ENCODE measurements at regions not wholly inside any gene's neighbourhood (a gene's known extent, or its start where the extent isn't known, plus 50 kb on each side); places are given as distances from the start of the nearest gene placed in this dataset.

DNA sequence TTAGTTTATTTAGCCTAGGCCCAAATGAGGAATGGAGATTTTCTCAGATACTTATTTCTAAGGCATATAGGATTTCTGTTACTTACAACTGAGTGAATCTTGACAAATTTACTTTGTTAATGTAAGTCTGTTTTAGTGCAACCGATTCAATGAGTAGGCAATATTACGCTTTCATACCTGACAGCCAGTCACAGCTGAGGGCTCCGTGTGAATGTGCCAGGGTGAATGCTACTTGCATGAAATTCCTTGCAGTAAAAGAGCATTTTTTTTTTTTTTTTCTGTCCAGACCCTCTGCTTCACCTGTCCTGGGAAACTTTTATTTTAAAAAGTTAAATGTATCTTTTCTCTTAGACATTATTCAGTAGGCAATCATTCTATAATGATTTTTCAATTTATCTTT, 1100.0 kb downstream of the FAT4 start:
- no peak overlapping the region for H3K27ac ChIP-seq (replicated peaks)
- no peaks in the 10 kb centered on the region for H3K27me3 ChIP-seq (ENCODE audit: insufficient read depth, poor library complexity, severe bottlenecking)
- TF ChIP-seq SPI1 (IDR thresholded peaks at IDR 0.05; ENCODE audit: borderline replicate concordance, low read depth), result no peak
- no peak for TF ChIP-seq GABPA (IDR thresholded peaks at IDR 0.05; ENCODE audit: low read depth)
- TF ChIP-seq, protein P1, sequence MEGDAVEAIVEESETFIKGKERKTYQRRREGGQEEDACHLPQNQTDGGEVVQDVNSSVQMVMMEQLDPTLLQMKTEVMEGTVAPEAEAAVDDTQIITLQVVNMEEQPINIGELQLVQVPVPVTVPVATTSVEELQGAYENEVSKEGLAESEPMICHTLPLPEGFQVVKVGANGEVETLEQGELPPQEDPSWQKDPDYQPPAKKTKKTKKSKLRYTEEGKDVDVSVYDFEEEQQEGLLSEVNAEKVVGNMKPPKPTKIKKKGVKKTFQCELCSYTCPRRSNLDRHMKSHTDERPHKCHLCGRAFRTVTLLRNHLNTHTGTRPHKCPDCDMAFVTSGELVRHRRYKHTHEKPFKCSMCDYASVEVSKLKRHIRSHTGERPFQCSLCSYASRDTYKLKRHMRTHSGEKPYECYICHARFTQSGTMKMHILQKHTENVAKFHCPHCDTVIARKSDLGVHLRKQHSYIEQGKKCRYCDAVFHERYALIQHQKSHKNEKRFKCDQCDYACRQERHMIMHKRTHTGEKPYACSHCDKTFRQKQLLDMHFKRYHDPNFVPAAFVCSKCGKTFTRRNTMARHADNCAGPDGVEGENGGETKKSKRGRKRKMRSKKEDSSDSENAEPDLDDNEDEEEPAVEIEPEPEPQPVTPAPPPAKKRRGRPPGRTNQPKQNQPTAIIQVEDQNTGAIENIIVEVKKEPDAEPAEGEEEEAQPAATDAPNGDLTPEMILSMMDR (IDR thresholded peaks at IDR 0.05; ENCODE audit: insufficient read depth, low read length), result no peak
- TF ChIP-seq, protein P2, sequence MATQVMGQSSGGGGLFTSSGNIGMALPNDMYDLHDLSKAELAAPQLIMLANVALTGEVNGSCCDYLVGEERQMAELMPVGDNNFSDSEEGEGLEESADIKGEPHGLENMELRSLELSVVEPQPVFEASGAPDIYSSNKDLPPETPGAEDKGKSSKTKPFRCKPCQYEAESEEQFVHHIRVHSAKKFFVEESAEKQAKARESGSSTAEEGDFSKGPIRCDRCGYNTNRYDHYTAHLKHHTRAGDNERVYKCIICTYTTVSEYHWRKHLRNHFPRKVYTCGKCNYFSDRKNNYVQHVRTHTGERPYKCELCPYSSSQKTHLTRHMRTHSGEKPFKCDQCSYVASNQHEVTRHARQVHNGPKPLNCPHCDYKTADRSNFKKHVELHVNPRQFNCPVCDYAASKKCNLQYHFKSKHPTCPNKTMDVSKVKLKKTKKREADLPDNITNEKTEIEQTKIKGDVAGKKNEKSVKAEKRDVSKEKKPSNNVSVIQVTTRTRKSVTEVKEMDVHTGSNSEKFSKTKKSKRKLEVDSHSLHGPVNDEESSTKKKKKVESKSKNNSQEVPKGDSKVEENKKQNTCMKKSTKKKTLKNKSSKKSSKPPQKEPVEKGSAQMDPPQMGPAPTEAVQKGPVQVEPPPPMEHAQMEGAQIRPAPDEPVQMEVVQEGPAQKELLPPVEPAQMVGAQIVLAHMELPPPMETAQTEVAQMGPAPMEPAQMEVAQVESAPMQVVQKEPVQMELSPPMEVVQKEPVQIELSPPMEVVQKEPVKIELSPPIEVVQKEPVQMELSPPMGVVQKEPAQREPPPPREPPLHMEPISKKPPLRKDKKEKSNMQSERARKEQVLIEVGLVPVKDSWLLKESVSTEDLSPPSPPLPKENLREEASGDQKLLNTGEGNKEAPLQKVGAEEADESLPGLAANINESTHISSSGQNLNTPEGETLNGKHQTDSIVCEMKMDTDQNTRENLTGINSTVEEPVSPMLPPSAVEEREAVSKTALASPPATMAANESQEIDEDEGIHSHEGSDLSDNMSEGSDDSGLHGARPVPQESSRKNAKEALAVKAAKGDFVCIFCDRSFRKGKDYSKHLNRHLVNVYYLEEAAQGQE (IDR thresholded peaks at IDR 0.05; ENCODE audit: insufficient replicate concordance, low read depth), result no peak
- TF ChIP-seq POLR2AphosphoS5 (IDR thresholded peaks at IDR 0.05; ENCODE audit: low read depth), result no peak
- no peak overlapping the region for H3K4me3 ChIP-seq (replicated peaks; ENCODE audit: insufficient read depth, low read length)
- DNase-seq (ENCODE audit: low read depth in 1 of 2, low spot score in 1 of 2), result no peak

DNA sequence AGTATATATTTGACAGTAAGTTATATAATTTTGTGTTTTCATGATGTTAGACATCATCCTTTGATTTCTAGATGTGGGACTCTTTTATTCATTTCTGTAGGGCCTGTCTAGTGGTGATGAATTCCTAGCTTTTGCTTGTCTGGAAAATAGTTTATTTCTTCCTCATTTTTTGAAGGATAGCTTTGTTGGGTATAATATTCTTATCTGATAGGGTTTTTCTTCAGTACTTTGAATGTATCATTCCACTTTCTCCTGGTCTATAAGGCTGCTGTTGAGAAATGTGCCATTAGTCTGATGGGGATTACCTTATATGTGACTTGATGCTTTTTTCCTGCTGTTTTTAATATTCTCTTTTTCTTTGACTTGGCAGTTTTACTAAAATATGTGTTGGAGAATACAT, 1104.5 kb downstream of the FAT4 start:
- TF ChIP-seq, protein P1 (IDR thresholded peaks at IDR 0.05; ENCODE audit: insufficient read depth, low read length), result no peak
- TF ChIP-seq, protein P2 (IDR thresholded peaks at IDR 0.05; ENCODE audit: insufficient replicate concordance, low read depth), result no peak
- TF ChIP-seq POLR2AphosphoS5 (IDR thresholded peaks at IDR 0.05; ENCODE audit: low read depth) (no peak), SPI1 (IDR thresholded peaks at IDR 0.05; ENCODE audit: borderline replicate concordance, low read depth) (no peak), GABPA (IDR thresholded peaks at IDR 0.05; ENCODE audit: low read depth) (no peak)
- no peaks in the 10 kb centered on the region for H3K27me3 ChIP-seq (ENCODE audit: insufficient read depth, poor library complexity, severe bottlenecking)

DNA sequence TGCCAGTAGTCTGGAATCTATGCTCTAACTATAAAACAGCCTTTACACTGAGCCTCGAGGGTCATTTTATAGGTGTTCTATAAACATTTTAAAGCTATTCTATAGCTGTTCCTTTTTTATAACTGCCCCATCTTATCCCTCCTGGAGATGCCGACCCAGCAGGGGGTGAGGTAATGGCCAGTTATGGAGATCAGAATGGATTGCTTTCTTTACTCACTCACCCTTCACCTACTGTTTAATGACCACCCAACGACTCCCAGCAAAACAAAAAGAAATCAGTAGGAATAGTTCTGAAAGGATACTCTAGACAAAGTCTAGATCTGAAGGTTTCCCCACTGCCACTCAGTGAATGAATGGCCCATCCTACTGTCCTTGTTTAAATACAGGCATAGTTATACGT, 1113.1 kb downstream of the FAT4 start:
- H3K27me3 ChIP-seq (ENCODE audit: insufficient read depth, poor library complexity, severe bottlenecking), result no peaks in the 10 kb centered on the region
- TF ChIP-seq SPI1 (IDR thresholded peaks at IDR 0.05; ENCODE audit: borderline replicate concordance, low read depth) (no peak), POLR2AphosphoS5 (IDR thresholded peaks at IDR 0.05; ENCODE audit: low read depth) (no peak), GABPA (IDR thresholded peaks at IDR 0.05; ENCODE audit: low read depth) (no peak)
- TF ChIP-seq, protein P1 (IDR thresholded peaks at IDR 0.05; ENCODE audit: insufficient read depth, low read length), result no peak
- TF ChIP-seq, protein P2 (IDR thresholded peaks at IDR 0.05; ENCODE audit: insufficient replicate concordance, low read depth), result no peak
- H3K27ac ChIP-seq (replicated peaks), result no peak overlapping the region
- no peak for DNase-seq (ENCODE audit: low read depth in 1 of 2, low spot score in 1 of 2)
- no peak overlapping the region for H3K4me3 ChIP-seq (replicated peaks; ENCODE audit: insufficient read depth, low read length)

More for the DNA sequence above, 1104.5 kb downstream of the FAT4 start:
- H3K4me3 ChIP-seq (replicated peaks; ENCODE audit: insufficient read depth, low read length), result no peak overlapping the region
- no peak for DNase-seq (ENCODE audit: low read depth in 1 of 2, low spot score in 1 of 2)
- no peak overlapping the region for H3K27ac ChIP-seq (replicated peaks)

Data from HL-60 (cell line).